Erythroblast (primary cell): ENCODE measurements at regions not wholly inside any gene's neighbourhood (a gene's known extent, or its start where the extent isn't known, plus 50 kb on each side); places are given as distances from the start of the nearest gene placed in this dataset.

Experiments used
- GATA1 ChIP-seq: IDR thresholded peaks from 2 replicates; pipeline ENCODE4 v1.6.1; 2011; ENCODE audit warnings: low read depth, mild to moderate bottlenecking, control low read depth, low read length, moderate library complexity
- POLR2A ChIP-seq: IDR thresholded peaks from 2 replicates; pipeline ENCODE4 v1.6.1; 2011; ENCODE audit warnings: mild to moderate bottlenecking, low read length

GRCh38 chr22:27684901-27685300 is 116.7 kb downstream of the MN1 start:
- TF ChIP-seq POLR2A = no peak
- TF ChIP-seq GATA1 = no peak
